A549 (cell line): ENCODE measurements at regions not wholly inside any gene's neighbourhood (a gene's known extent, or its start where the extent isn't known, plus 50 kb on each side); places are given as distances from the start of the nearest gene placed in this dataset.

Source experiments
- ATAC-seq, 2 experiments: fragments of 200-7000 bp in 1 of 2; fragments of >200 bp in 1 of 2; cut with Nextera tagmentation in 1 of 2; cut with Tn5 transposase in 1 of 2; 3 replicates each; pipeline versions ENCODE4 v1.8.0 to v1.9.1; 2018 to 2020; ENCODE audit warnings: mild to moderate bottlenecking in 1 of 2, moderate library complexity in 1 of 2
- CTCF ChIA-PET: fragments of 300-600 bp; sonication (Branson Sonifier 250); formaldehyde crosslinking; extraction: SDS; loops from one replicate; lab custom pipeline; 2021; ENCODE audit warnings: antibody characterized with exemption, inconsistent platforms; lab: Yijun Ruan, JAX
- POLR2A ChIA-PET: fragments of 350-600 bp; formaldehyde crosslinking; extraction: SDS; loops from one replicate; lab custom pipeline; 2021; ENCODE audit warnings: antibody characterized with exemption, inconsistent platforms; lab: Yijun Ruan, JAX
- DNase-seq, 2 experiments: peaks; one replicate each; pipeline versions ENCODE4 v3.0.0 to v3.0.0-alpha.2; 2011 to 2016; ENCODE audit warnings: low read depth in 1 of 2, low spot score in 1 of 2
- FAIRE-seq: peaks from 2 replicates; lab custom pipeline; 2011; peaks lifted over from hg19 to GRCh38; lab: Jason Lieb, UNC
- H3K27ac ChIP-seq, 2 experiments: fragments of >200 bp; sonication (Bioruptor Twin); formaldehyde crosslinking; 3 replicates each; pipeline ENCODE4 v1.5.1; 2016 to 2017
- H3K4me1 ChIP-seq: fragments of >200 bp; sonication (Bioruptor Twin); formaldehyde crosslinking; 3 replicates; pipeline ENCODE4 v1.6.1; 2016
- H3K4me2 ChIP-seq: fragments of >200 bp; sonication (Bioruptor Twin); formaldehyde crosslinking; 3 replicates; pipeline ENCODE4 v1.6.1; 2016
- H3K4me3 ChIP-seq: fragments of >200 bp; sonication (Bioruptor Twin); formaldehyde crosslinking; 3 replicates; pipeline ENCODE4 v1.5.1; 2016
- H3K9me3 ChIP-seq: fragments of >200 bp; sonication (Bioruptor Twin); formaldehyde crosslinking; 3 replicates; pipeline ENCODE4 v1.6.1; 2016
- ATOH8 ChIP-seq: fragments of 250-450 bp; sonication (Bioruptor Pico); IDR thresholded peaks from 2 replicates; pipeline ENCODE4 v1.5.0; 2020; ENCODE audit warnings: low read depth, mild to moderate bottlenecking, moderate library complexity
- BCL3 ChIP-seq: fragments of >200 bp; sonication (Bioruptor Twin); formaldehyde crosslinking; IDR thresholded peaks from 3 replicates; pipeline ENCODE4 v1.6.1; 2016
- BHLHE40 ChIP-seq: IDR thresholded peaks from 2 replicates; pipeline ENCODE4 v1.6.1; 2012; ENCODE audit warnings: low read depth, low read length, inconsistent platforms
- CBX2 ChIP-seq: fragments of 200-600 bp; sonication (generic); IDR thresholded peaks from 2 replicates; pipeline ENCODE4 v1.6.1; 2016; ENCODE audit warnings: low read depth, mild to moderate bottlenecking, borderline replicate concordance
- CHD2 ChIP-seq: fragments of 150-350 bp; IDR thresholded peaks from 2 replicates; pipeline ENCODE4 v1.6.1; 2014; ENCODE audit warnings: low read length; ENCODE audit not compliant: partially characterized antibody
- CHD4 ChIP-seq: fragments of 200-600 bp; sonication (generic); IDR thresholded peaks from 2 replicates; pipeline ENCODE4 v1.6.1; 2016; ENCODE audit warnings: antibody characterized with exemption, mild to moderate bottlenecking, borderline replicate concordance
- FOSL2 ChIP-seq, 2 experiments: fragments of 450-650 bp in 1 of 2; fragments of >200 bp in 1 of 2; sonication (Bioruptor Twin) in 1 of 2; formaldehyde crosslinking; IDR thresholded peaks; 2 replicates each; pipeline versions ENCODE4 v1.5.0 to v1.6.1; 2016 to 2020; ENCODE audit warnings: mild to moderate bottlenecking in 1 of 2, moderate library complexity in 1 of 2
- HEYL ChIP-seq: fragments of 250-450 bp; sonication (Bioruptor Pico); IDR thresholded peaks from 2 replicates; pipeline ENCODE4 v1.8.0; 2021; ENCODE audit warnings: mild to moderate bottlenecking, moderate library complexity
- HOXA7 ChIP-seq: fragments of 250-450 bp; sonication (Bioruptor Pico); IDR thresholded peaks from 2 replicates; pipeline ENCODE4 v1.5.0; 2020; ENCODE audit warnings: mild to moderate bottlenecking, moderate library complexity
- KDM1A ChIP-seq: fragments of 200-600 bp; sonication (generic); IDR thresholded peaks from 2 replicates; pipeline ENCODE4 v1.6.1; 2016; ENCODE audit warnings: low read depth, mild to moderate bottlenecking
- KDM5A ChIP-seq: fragments of 200-600 bp; sonication (generic); IDR thresholded peaks from 2 replicates; pipeline ENCODE4 v1.6.1; 2016; ENCODE audit warnings: antibody characterized with exemption, mild to moderate bottlenecking
- MAFK ChIP-seq: fragments of 450-650 bp; IDR thresholded peaks from 2 replicates; pipeline ENCODE4 v1.6.1; 2014; ENCODE audit not compliant: partially characterized antibody
- MYC ChIP-seq: IDR thresholded peaks from 2 replicates; pipeline ENCODE4 v1.6.1; 2012; ENCODE audit warnings: mild to moderate bottlenecking, inconsistent platforms, low read length, improper control_type of control experiment, borderline replicate concordance
- POLR2A ChIP-seq: IDR thresholded peaks from 2 replicates; pipeline ENCODE4 v1.6.1; 2012; ENCODE audit warnings: mild to moderate bottlenecking, low read length
- POLR2AphosphoS2 ChIP-seq: conservative IDR thresholded peaks from 2 replicates; pipeline ENCODE4 v1.6.1; 2012; ENCODE audit warnings: low read length, improper control_type of control experiment, inconsistent platforms
- RAD21 ChIP-seq, 2 experiments: fragments of >200 bp in 1 of 2; sonication (Bioruptor Twin) in 1 of 2; formaldehyde crosslinking in 1 of 2; IDR thresholded peaks in 1 of 2; conservative IDR thresholded peaks in 1 of 2; 2 replicates in 1 of 2; 3 replicates in 1 of 2; pipeline ENCODE4 v1.6.1; 2012 to 2018; ENCODE audit warnings: inconsistent platforms in 1 of 2
- RARB ChIP-seq: fragments of 250-450 bp; sonication (Bioruptor Pico); IDR thresholded peaks from 2 replicates; pipeline ENCODE4 v1.8.0; 2021; ENCODE audit warnings: mild to moderate bottlenecking, moderate library complexity
- TFCP2L1 ChIP-seq: fragments of 250-450 bp; sonication (Bioruptor Pico); IDR thresholded peaks from 2 replicates; pipeline ENCODE4 v1.5.0; 2021; ENCODE audit warnings: mild to moderate bottlenecking
- ZC3H11A ChIP-seq: fragments of 450-650 bp; IDR thresholded peaks from 2 replicates; pipeline ENCODE4 v1.6.1; 2014; ENCODE audit warnings: antibody characterized with exemption, mild to moderate bottlenecking
- ZFP36 ChIP-seq: fragments of 450-650 bp; IDR thresholded peaks from 2 replicates; pipeline ENCODE4 v1.6.1; 2014; ENCODE audit warnings: borderline replicate concordance; ENCODE audit not compliant: partially characterized antibody
- ZNF302 ChIP-seq: fragments of 250-450 bp; sonication (Bioruptor Pico); IDR thresholded peaks from 2 replicates; pipeline ENCODE4 v1.9.0; 2021; ENCODE audit warnings: inconsistent platforms, mild to moderate bottlenecking, moderate library complexity
- ZSCAN20 ChIP-seq: fragments of 250-450 bp; sonication (Bioruptor Pico); IDR thresholded peaks from 2 replicates; pipeline ENCODE4 v1.8.0; 2022; ENCODE audit warnings: mild to moderate bottlenecking, moderate library complexity
- WGBS: methylation state at CpG from one replicate; pipeline ENCODE4 v1.1.6; 2017; ENCODE audit errors: missing lambda C conversion rate; 5-methylcytosine and 5-hydroxymethylcytosine counted together
- TF ChIP-seq, protein P1 (sequence below): IDR thresholded peaks from 2 replicates; pipeline ENCODE4 v1.6.1; 2012
- TF ChIP-seq, protein P2 (sequence below): fragments of >200 bp; sonication (Bioruptor Twin); formaldehyde crosslinking; IDR thresholded peaks from 2 replicates; pipeline ENCODE4 v1.6.1; 2016
- TF ChIP-seq, protein P3 (sequence below): IDR thresholded peaks from 2 replicates; pipeline ENCODE4 v1.6.1; 2012; ENCODE audit warnings: low read depth, borderline replicate concordance
- TF ChIP-seq, protein P4 (sequence below): fragments of 150-350 bp; IDR thresholded peaks from 2 replicates; pipeline ENCODE4 v1.6.1; 2014; ENCODE audit warnings: low read depth, mild to moderate bottlenecking, low read length

DNA sequence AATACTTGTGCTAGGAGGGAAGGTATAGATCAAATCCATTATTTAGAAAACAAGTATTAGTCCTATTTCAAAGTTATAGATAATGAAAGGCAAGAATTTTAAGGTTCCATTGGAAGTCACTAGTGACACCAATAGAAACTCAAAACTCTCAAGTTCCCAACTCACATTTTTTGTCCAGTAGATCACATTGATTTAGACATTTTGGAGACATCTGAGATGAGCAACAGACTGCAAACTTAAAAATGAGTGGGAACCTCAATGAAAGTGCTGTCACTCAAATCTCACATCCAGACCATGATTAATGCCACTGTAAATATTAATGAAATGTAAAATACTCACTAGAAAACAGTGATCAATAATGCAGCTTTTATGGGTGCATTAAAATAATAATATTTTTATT lies 405.0 kb downstream of the ENC1 start:
- ATAC-seq = no peak

GRCh38 chr5:74233571-74233970 lies 407.0 kb downstream of the ENC1 start:
- peak overlapping the region; percentile 13; the same call in 1 of the 3 replicates for H3K4me2 ChIP-seq
- CTCF ChIA-PET = no interaction called here
- no peak for ATAC-seq
- WGBS = 38% methylated on average over 1 of the region's 1 CpG
- H3K4me3 ChIP-seq = no peak overlapping the region
- H3K27ac ChIP-seq = no peak overlapping the region
- no peak for FAIRE-seq
- TF ChIP-seq, protein P1, sequence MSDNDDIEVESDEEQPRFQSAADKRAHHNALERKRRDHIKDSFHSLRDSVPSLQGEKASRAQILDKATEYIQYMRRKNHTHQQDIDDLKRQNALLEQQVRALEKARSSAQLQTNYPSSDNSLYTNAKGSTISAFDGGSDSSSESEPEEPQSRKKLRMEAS = no peak
- TF ChIP-seq, protein P2, sequence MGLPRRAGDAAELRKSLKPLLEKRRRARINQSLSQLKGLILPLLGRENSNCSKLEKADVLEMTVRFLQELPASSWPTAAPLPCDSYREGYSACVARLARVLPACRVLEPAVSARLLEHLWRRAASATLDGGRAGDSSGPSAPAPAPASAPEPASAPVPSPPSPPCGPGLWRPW = no peak
- TF ChIP-seq FOSL2 (IDR thresholded peaks at IDR 0.05) = no peak
- no peak for TF ChIP-seq FOSL2 (CRISPR knock-in tag; IDR thresholded peaks at IDR 0.05)
- TF ChIP-seq CBX2 = no peak
- TF ChIP-seq, all 56 proteins: peak for 0
- DNase-seq = no peak
- peaks cover 10% of the 10 kb centered on the region; the same call in 1 of the 3 replicates for H3K4me1 ChIP-seq
- POLR2A ChIA-PET = no interaction called here
- H3K9me3 ChIP-seq = no peaks in the 10 kb centered on the region

More for the DNA sequence above, 405.0 kb downstream of the ENC1 start:
- H3K27ac ChIP-seq = no peak overlapping the region
- ChIA-PET CTCF (no interaction called here), POLR2A (no interaction called here)
- no peak overlapping the region for H3K4me2 ChIP-seq
- TF ChIP-seq ATOH8 (CRISPR knock-in tag) (no peak), MYC (no peak), HOXA7 (CRISPR knock-in tag) (no peak), CBX2 (no peak), CHD4 (no peak), HEYL (CRISPR knock-in tag) (no peak), ZC3H11A (no peak), POLR2AphosphoS2 (no peak), ZSCAN20 (no peak), RAD21 (conservative IDR thresholded peaks at IDR 0.05 in 1 of 2, IDR thresholded peaks at IDR 0.05 in 1 of 2) (no peak), ZFP36 (no peak), RARB (CRISPR knock-in tag) (no peak), CHD2 (no peak), BHLHE40 (no peak)
- TF ChIP-seq, protein P3, sequence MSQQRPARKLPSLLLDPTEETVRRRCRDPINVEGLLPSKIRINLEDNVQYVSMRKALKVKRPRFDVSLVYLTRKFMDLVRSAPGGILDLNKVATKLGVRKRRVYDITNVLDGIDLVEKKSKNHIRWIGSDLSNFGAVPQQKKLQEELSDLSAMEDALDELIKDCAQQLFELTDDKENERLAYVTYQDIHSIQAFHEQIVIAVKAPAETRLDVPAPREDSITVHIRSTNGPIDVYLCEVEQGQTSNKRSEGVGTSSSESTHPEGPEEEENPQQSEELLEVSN = no peak
- TF ChIP-seq, protein P1 = no peak
- TF ChIP-seq, protein P4, sequence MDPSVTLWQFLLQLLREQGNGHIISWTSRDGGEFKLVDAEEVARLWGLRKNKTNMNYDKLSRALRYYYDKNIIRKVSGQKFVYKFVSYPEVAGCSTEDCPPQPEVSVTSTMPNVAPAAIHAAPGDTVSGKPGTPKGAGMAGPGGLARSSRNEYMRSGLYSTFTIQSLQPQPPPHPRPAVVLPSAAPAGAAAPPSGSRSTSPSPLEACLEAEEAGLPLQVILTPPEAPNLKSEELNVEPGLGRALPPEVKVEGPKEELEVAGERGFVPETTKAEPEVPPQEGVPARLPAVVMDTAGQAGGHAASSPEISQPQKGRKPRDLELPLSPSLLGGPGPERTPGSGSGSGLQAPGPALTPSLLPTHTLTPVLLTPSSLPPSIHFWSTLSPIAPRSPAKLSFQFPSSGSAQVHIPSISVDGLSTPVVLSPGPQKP = no peak
- no peak overlapping the region for H3K4me3 ChIP-seq
- H3K4me1 ChIP-seq = peaks cover 10% of the 10 kb centered on the region; the same call in 1 of the 3 replicates
- FAIRE-seq = no peak
- no peak for DNase-seq
- no peaks in the 10 kb centered on the region for H3K9me3 ChIP-seq

- no peak for ATAC-seq
- H3K27ac ChIP-seq = no peak overlapping the region
These were observed 407.4 kb downstream of the ENC1 start for GRCh38 chr5:74233091-74233490.

More at GRCh38 chr5:74233091-74233490, 407.4 kb downstream of the ENC1 start:
- Histone ChIP-seq H3K9me3 (no peaks in the 10 kb centered on the region), H3K4me1 (peaks cover 10% of the 10 kb centered on the region; the same call in 1 of the 3 replicates), H3K4me2 (peak overlapping the region; percentile 13; the same call in 1 of the 3 replicates)
- no peak for FAIRE-seq
- CTCF ChIA-PET = no interaction called here
- TF ChIP-seq POLR2A (no peak), CHD2 (no peak), ATOH8 (CRISPR knock-in tag) (no peak), HOXA7 (CRISPR knock-in tag) (no peak), ZNF302 (CRISPR knock-in tag) (no peak), MAFK (no peak), TFCP2L1 (CRISPR knock-in tag) (no peak), BCL3 (no peak), KDM5A (no peak), ZSCAN20 (no peak), KDM1A (no peak)
- TF ChIP-seq, all 56 proteins: peak for 0
- no peak overlapping the region for H3K4me3 ChIP-seq
- POLR2A ChIA-PET = no interaction called here
- DNase-seq = no peak
